Peyer's patch (tissue), 4 donors: ENCODE measurements at regions not wholly inside any gene's neighbourhood (a gene's known extent, or its start where the extent isn't known, plus 50 kb on each side); places are given as distances from the start of the nearest gene placed in this dataset.
"Not testable (repeated sequence)": the region's sequence is repeated elsewhere in the genome, so short reads cannot be mapped to it uniquely, and the experiment has no call there.

Experiments used
- DNase-seq, 3 donors: peaks; one replicate each; pipeline ENCODE4 v3.0.0-alpha.2; 2017 to 2019
- H3K27ac ChIP-seq, 4 donors: fragments of 200-600 bp; sonication (generic); one replicate each; pipeline ENCODE4 v1.5.1; 2016 to 2019
- H3K27me3 ChIP-seq, 2 donors: fragments of 200-600 bp; sonication (generic); one replicate each; pipeline ENCODE4 v1.5.1; 2019
- H3K36me3 ChIP-seq, 3 donors: fragments of 200-600 bp; sonication (generic); one replicate each; pipeline ENCODE4 v1.5.1; 2016 to 2019
- H3K4me1 ChIP-seq, 4 donors: fragments of 200-600 bp; sonication (generic); one replicate each; pipeline ENCODE4 v1.5.1; 2016 to 2019
- H3K4me3 ChIP-seq, 4 donors: fragments of 200-600 bp; sonication (generic); 1 replicate in 3 of 4; 2 replicates in 1 of 4; pipeline ENCODE4 v1.5.1; 2016 to 2019; ENCODE audit warnings: mild to moderate bottlenecking in 1 of 4
- H3K9me3 ChIP-seq, 4 donors: fragments of 200-600 bp; sonication (generic); one replicate each; pipeline ENCODE4 v1.5.1; 2016 to 2019; ENCODE audit warnings: mild to moderate bottlenecking in 1 of 4
- CTCF ChIP-seq, 6 experiments: fragments of 450-650 bp in 4 of 6; fragments of 200-600 bp in 2 of 6; sonication (generic) in 1 of 6; IDR thresholded peaks; one replicate each; pipeline ENCODE4 v1.5.1; 2017 to 2019; ENCODE audit warnings: antibody characterized with exemption in 6 of 6, mild to moderate bottlenecking in 3 of 6, moderate library complexity in 1 of 6
- POLR2A ChIP-seq, 2 donors: fragments of 450-650 bp; IDR thresholded peaks; one replicate each; pipeline ENCODE4 v1.5.1; 2017; ENCODE audit warnings: antibody characterized with exemption in 2 of 2, mild to moderate bottlenecking in 2 of 2, moderate library complexity in 2 of 2

GRCh38 chr18:1840878-1841277, 730.4 kb downstream of the METTL4 start:
- H3K4me1 ChIP-seq = no peaks in the 10 kb centered on the region
- no peak overlapping the region for H3K4me3 ChIP-seq
- no peak overlapping the region for H3K27ac ChIP-seq
- H3K27me3 ChIP-seq = no peaks in the 10 kb centered on the region
- TF ChIP-seq CTCF (IDR thresholded peaks at IDR 0.05) (no peak), POLR2A (IDR thresholded peaks at IDR 0.05) (no peak)
- H3K9me3 ChIP-seq = no peaks in the 10 kb centered on the region
- H3K36me3 ChIP-seq = no peaks in the 10 kb centered on the region
- DNase-seq = no peak

- Histone ChIP-seq H3K27me3 (no peaks in the 10 kb centered on the region), H3K4me1 (no peaks in the 10 kb centered on the region), H3K36me3 (no peaks in the 10 kb centered on the region), H3K9me3 (no peaks in the 10 kb centered on the region), H3K4me3 (no peak overlapping the region), H3K27ac (no peak overlapping the region)
- no peak for DNase-seq
- TF ChIP-seq CTCF (IDR thresholded peaks at IDR 0.05) = no peak
Observed at GRCh38 chr18:1846640-1847039, 724.7 kb downstream of the METTL4 start.

GRCh38 chr18:1848716-1849115, 722.6 kb downstream of the METTL4 start:
- Histone ChIP-seq H3K9me3 (no peaks in the 10 kb centered on the region), H3K36me3 (no peaks in the 10 kb centered on the region), H3K27ac (no peak overlapping the region), H3K4me3 (no peak overlapping the region), H3K27me3 (no peaks in the 10 kb centered on the region), H3K4me1 (no peaks in the 10 kb centered on the region)
- TF ChIP-seq CTCF (IDR thresholded peaks at IDR 0.05) = no peak
- TF ChIP-seq POLR2A (IDR thresholded peaks at IDR 0.05) = no peak
- no peak for DNase-seq

DNA sequence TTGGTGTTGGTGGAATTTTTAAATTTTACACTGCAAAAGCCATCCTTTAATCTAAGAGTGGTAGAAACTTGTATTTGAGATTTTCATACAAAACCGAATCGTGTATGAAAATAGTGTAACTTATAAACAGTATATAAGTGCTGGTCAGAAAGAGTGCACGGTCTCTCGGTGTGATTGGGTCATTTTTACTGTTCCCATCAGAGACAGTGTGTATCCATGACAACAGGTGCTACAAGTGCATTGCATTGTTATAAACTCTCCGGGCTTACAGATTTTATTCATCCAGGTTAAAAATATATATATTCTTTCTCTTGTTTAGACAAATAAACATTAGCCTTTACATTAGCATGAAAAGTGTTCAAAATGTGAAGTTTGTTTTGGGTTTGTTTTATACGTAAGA, 721.9 kb downstream of the METTL4 start:
- TF ChIP-seq CTCF (IDR thresholded peaks at IDR 0.05) = no peak
- TF ChIP-seq POLR2A (IDR thresholded peaks at IDR 0.05) = no peak
- H3K9me3 ChIP-seq = no peaks in the 10 kb centered on the region
- no peak overlapping the region for H3K27ac ChIP-seq
- H3K36me3 ChIP-seq = no peaks in the 10 kb centered on the region
- no peak for DNase-seq
- H3K4me1 ChIP-seq = no peaks in the 10 kb centered on the region
- no peak overlapping the region for H3K4me3 ChIP-seq
- H3K27me3 ChIP-seq = no peaks in the 10 kb centered on the region

- not testable (repeated sequence) for H3K4me1 ChIP-seq
Observed at GRCh38 chr18:1857281-1857680, 714.0 kb downstream of the METTL4 start.

DNA sequence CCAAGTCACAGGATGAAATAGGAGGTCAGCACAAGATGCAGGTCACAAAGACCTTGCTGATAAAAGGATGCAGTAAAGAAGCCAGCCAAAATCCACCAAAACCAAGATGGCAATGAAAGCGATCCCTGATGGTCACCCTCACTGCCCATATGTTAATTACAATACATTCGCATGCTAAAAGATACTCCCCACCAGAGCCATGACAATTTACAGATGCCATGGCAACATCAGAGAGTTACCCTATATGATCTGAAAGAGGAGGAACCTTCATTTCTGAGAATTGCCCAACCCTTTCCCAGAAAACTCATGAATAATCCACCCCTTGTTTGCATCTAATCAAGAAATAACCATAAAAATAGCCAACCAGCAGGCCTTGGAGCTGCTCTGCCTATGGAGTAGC, 709.8 kb downstream of the METTL4 start:
- no peaks in the 10 kb centered on the region for H3K9me3 ChIP-seq
- H3K27me3 ChIP-seq = no peaks in the 10 kb centered on the region
- H3K4me3 ChIP-seq = no peak overlapping the region
- no peak for DNase-seq
- H3K27ac ChIP-seq = no peak overlapping the region
- no peaks in the 10 kb centered on the region for H3K36me3 ChIP-seq
- TF ChIP-seq POLR2A (IDR thresholded peaks at IDR 0.05) = no peak
- TF ChIP-seq CTCF (IDR thresholded peaks at IDR 0.05) = no peak
- no peaks in the 10 kb centered on the region for H3K4me1 ChIP-seq

More at GRCh38 chr18:1857281-1857680, 714.0 kb downstream of the METTL4 start:
- not testable (repeated sequence) for H3K9me3 ChIP-seq, DNase-seq, H3K4me3 ChIP-seq, H3K36me3 ChIP-seq, H3K27ac ChIP-seq, H3K27me3 ChIP-seq
